ENCODE measurements at regions not wholly inside any gene's neighbourhood (a gene's known extent, or its start where the extent isn't known, plus 50 kb on each side); places are given as distances from the start of the nearest gene placed in this dataset.

DNA sequence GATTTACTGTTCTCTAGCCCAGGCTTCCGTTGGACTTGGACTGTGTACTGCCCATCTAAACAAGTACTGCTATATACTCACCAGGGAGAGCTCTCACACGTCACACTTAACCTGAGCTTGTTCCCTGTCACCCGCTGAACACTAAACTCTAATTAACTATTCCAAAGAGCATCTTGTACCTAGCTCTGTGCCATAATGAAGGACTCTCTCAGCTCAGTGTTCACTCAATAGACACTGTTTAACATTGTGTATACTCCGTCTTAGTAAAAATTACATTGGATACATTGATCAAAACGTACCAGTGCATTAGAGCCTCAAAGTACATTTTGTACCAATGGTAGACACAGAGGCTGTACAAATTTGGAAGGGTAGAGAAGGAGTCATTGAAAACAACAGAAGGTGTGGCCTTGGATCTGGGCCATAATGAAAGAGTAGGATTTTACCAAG lies 55.4 kb upstream of the EPHA7 start:
- DNase-seq: no peak

DNA sequence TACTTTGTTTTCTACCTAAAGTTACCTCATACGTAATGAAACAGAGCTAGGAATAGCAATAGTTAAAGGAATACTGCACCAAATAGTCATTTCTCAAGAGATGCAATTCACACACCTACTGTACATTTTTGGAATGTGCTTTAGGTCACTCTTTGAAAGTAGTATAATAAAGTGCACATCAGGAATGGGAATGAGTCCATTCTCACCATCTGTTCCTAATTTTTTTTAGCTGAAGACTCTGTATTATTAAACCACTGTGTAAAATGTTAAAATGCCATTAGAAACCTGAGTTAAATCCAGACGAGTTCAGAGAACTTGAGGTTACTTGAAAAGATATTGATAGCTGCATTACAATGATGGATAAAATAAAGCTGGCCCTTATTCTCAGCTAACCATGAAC lies 51.9 kb upstream of the EPHA7 start:
- DNase-seq: no peak
